SK-N-SH (cell line): ENCODE measurements at regions not wholly inside any gene's neighbourhood (a gene's known extent, or its start where the extent isn't known, plus 50 kb on each side); places are given as distances from the start of the nearest gene placed in this dataset.

ENCODE experiments used
- CHD2 ChIP-seq: fragments of 150-350 bp; IDR thresholded peaks from 2 replicates; pipeline ENCODE4 v1.6.1; 2018; ENCODE audit warnings: low read length; ENCODE audit not compliant: partially characterized antibody
- EP300 ChIP-seq, 2 experiments: IDR thresholded peaks; 2 replicates each; pipeline versions ENCODE4 v1.4.0 to v1.6.1; 2012; ENCODE audit warnings: borderline replicate concordance in 1 of 2, low read depth in 1 of 2, low read length in 1 of 2
- GATA2 ChIP-seq: sonication (generic); formaldehyde crosslinking; IDR thresholded peaks from 2 replicates; pipeline ENCODE4 v1.5.0; 2020; ENCODE audit warnings: mild to moderate bottlenecking, missing genetic modification reagents
- JUND ChIP-seq: IDR thresholded peaks from 2 replicates; pipeline ENCODE4 v1.4.0; 2012
- POLR2AphosphoS5 ChIP-seq: IDR thresholded peaks from 2 replicates; pipeline ENCODE4 v1.6.1; 2012; ENCODE audit warnings: low read depth, low read length
- RFX5 ChIP-seq: IDR thresholded peaks from 2 replicates; pipeline ENCODE4 v1.6.1; 2012; ENCODE audit warnings: mild to moderate bottlenecking, improper control_type of control experiment, low read length
- SIN3A ChIP-seq: IDR thresholded peaks from 2 replicates; pipeline ENCODE4 v1.6.1; 2012; ENCODE audit warnings: low read depth, mild to moderate bottlenecking, low read length, moderate library complexity, borderline replicate concordance
- TCF12 ChIP-seq: IDR thresholded peaks from 2 replicates; pipeline ENCODE4 v1.4.0; 2012
- TF ChIP-seq, protein P1 (sequence below): IDR thresholded peaks from 2 replicates; pipeline ENCODE4 v1.6.1; 2012; ENCODE audit warnings: mild to moderate bottlenecking, low read depth, low read length, moderate library complexity
- TF ChIP-seq, protein P2 (sequence below): fragments of 200-600 bp; sonication (generic); IDR thresholded peaks from 2 replicates; pipeline ENCODE4 v1.6.1; 2017; ENCODE audit warnings: antibody characterized with exemption, mild to moderate bottlenecking, moderate library complexity
- TF ChIP-seq, protein P3 (sequence below): fragments of 150-350 bp; IDR thresholded peaks from 2 replicates; pipeline ENCODE4 v1.6.1; 2017; ENCODE audit warnings: antibody characterized with exemption, low read length, low read depth, borderline replicate concordance

DNA sequence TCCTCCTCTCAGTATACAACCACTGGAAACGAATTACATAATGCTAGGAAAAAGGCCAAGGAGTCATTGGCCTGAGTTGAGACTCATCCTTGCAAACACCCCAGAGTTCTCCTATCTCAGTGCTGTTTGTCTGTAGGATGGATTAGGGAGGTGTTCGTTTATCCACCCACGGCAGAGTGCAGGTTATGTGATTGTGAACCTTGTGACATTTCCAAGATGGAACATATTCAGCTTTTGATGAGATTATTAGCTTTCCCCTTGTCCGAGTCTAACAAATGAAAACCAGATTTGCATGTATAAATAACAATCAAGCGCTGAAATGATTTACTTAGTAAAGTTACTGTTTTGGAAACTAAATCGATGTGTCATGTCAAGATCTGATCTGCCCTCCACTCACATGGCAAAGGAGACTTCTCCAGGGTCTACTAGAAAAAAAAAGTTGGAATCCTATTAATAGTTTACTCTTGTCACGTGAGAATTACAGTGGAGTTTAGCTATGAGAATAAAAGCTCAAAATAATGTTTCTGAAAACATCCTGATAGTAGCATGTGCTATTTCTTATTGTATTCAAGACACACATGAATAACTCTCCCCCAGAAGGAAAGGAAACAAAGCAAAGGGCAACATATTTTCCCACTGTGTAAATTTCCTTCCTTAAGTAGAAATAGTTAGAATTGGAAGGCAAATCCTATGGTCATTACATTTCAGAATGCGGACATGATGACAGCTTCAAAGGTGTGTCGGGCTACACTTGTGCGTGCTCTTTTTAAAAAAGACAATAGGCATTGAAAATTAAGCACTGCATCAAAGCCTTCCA is 600.4 kb downstream of the EBF1 start:
- TF ChIP-seq JUND (no peak), CHD2 (no peak), TCF12 (no peak), SIN3A (no peak), EP300 (IDR thresholded peaks at IDR 0.05; ENCODE audit: borderline replicate concordance in 1 of 2, low read depth in 1 of 2, low read length in 1 of 2) (no peak), POLR2AphosphoS5 (no peak), GATA2 (CRISPR knock-in tag) (no peak), RFX5 (no peak)
- TF ChIP-seq, protein P1, sequence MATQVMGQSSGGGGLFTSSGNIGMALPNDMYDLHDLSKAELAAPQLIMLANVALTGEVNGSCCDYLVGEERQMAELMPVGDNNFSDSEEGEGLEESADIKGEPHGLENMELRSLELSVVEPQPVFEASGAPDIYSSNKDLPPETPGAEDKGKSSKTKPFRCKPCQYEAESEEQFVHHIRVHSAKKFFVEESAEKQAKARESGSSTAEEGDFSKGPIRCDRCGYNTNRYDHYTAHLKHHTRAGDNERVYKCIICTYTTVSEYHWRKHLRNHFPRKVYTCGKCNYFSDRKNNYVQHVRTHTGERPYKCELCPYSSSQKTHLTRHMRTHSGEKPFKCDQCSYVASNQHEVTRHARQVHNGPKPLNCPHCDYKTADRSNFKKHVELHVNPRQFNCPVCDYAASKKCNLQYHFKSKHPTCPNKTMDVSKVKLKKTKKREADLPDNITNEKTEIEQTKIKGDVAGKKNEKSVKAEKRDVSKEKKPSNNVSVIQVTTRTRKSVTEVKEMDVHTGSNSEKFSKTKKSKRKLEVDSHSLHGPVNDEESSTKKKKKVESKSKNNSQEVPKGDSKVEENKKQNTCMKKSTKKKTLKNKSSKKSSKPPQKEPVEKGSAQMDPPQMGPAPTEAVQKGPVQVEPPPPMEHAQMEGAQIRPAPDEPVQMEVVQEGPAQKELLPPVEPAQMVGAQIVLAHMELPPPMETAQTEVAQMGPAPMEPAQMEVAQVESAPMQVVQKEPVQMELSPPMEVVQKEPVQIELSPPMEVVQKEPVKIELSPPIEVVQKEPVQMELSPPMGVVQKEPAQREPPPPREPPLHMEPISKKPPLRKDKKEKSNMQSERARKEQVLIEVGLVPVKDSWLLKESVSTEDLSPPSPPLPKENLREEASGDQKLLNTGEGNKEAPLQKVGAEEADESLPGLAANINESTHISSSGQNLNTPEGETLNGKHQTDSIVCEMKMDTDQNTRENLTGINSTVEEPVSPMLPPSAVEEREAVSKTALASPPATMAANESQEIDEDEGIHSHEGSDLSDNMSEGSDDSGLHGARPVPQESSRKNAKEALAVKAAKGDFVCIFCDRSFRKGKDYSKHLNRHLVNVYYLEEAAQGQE: no peak
- TF ChIP-seq, protein P2, sequence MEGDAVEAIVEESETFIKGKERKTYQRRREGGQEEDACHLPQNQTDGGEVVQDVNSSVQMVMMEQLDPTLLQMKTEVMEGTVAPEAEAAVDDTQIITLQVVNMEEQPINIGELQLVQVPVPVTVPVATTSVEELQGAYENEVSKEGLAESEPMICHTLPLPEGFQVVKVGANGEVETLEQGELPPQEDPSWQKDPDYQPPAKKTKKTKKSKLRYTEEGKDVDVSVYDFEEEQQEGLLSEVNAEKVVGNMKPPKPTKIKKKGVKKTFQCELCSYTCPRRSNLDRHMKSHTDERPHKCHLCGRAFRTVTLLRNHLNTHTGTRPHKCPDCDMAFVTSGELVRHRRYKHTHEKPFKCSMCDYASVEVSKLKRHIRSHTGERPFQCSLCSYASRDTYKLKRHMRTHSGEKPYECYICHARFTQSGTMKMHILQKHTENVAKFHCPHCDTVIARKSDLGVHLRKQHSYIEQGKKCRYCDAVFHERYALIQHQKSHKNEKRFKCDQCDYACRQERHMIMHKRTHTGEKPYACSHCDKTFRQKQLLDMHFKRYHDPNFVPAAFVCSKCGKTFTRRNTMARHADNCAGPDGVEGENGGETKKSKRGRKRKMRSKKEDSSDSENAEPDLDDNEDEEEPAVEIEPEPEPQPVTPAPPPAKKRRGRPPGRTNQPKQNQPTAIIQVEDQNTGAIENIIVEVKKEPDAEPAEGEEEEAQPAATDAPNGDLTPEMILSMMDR: no peak
- TF ChIP-seq, protein P3, sequence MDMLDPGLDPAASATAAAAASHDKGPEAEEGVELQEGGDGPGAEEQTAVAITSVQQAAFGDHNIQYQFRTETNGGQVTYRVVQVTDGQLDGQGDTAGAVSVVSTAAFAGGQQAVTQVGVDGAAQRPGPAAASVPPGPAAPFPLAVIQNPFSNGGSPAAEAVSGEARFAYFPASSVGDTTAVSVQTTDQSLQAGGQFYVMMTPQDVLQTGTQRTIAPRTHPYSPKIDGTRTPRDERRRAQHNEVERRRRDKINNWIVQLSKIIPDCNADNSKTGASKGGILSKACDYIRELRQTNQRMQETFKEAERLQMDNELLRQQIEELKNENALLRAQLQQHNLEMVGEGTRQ: no peak
